Panc1 (cell line): ENCODE measurements at regions not wholly inside any gene's neighbourhood (a gene's known extent, or its start where the extent isn't known, plus 50 kb on each side); places are given as distances from the start of the nearest gene placed in this dataset.

Experiments used
- ATAC-seq: fragments of 200-7000 bp; cut with Tn5 transposase; 2 replicates; pipeline ENCODE4 v1.9.1; 2020; ENCODE audit warnings: mild to moderate bottlenecking, moderate library complexity
- BruUV-seq: library from RNA; stranded (reverse); fragments of 400-500 nt; replicated peaks from 2 replicates; lab custom pipeline; 2021; lab: Mats Ljungman, UMichigan
- CTCF ChIA-PET: fragments of 300-600 bp; sonication (Branson Sonifier 250); formaldehyde crosslinking; loops from one replicate; lab custom pipeline; 2022; ENCODE audit warnings: antibody characterized with exemption; lab: Charles Lee
- POLR2A ChIA-PET: fragments of 300-600 bp; sonication (Branson Sonifier 250); formaldehyde crosslinking; loops from one replicate; lab custom pipeline; 2022; ENCODE audit warnings: antibody characterized with exemption; lab: Charles Lee
- DNase-seq: peaks from one replicate; pipeline ENCODE4 v3.0.0-alpha.2; 2010; ENCODE audit warnings: low read depth, low spot score
- H3K27ac ChIP-seq: 2 replicates; pipeline ENCODE4 v1.5.1; 2011; ENCODE audit warnings: mild to moderate bottlenecking, low read length, inconsistent platforms
- H3K27me3 ChIP-seq: fragments of 200-500 bp; sonication (Bioruptor generic); 2 replicates; pipeline ENCODE4 v1.6.0; 2014; ENCODE audit warnings: low read length, inconsistent platforms; ENCODE audit not compliant: control insufficient read depth, insufficient read depth
- H3K36me3 ChIP-seq: fragments of 200-500 bp; sonication (Bioruptor generic); 2 replicates; pipeline ENCODE4 v1.5.1; 2014; ENCODE audit warnings: inconsistent platforms, mild to moderate bottlenecking, low read length, moderate library complexity; ENCODE audit not compliant: control insufficient read depth, insufficient read depth
- H3K4me1 ChIP-seq: 2 replicates; pipeline ENCODE4 v1.5.1; 2011; ENCODE audit warnings: inconsistent platforms, mild to moderate bottlenecking, low read length, moderate library complexity; ENCODE audit not compliant: control insufficient read depth, insufficient read depth
- H3K4me3 ChIP-seq, 2 experiments: 2 replicates each; pipeline ENCODE4 v1.5.1; 2011 to 2012; ENCODE audit warnings: low read depth in 2 of 2, low read length in 2 of 2, mild to moderate bottlenecking in 2 of 2, inconsistent platforms in 1 of 2, moderate library complexity in 1 of 2
- H3K9me3 ChIP-seq: fragments of 200-500 bp; sonication (Bioruptor generic); 2 replicates; pipeline ENCODE4 v1.5.1; 2014; ENCODE audit warnings: low read depth, mild to moderate bottlenecking, inconsistent platforms, low read length, moderate library complexity; ENCODE audit not compliant: control insufficient read depth, insufficient read depth
- CTCF ChIP-seq: fragments of 450-650 bp; IDR thresholded peaks from 2 replicates; pipeline ENCODE4 v1.5.1; 2017; ENCODE audit warnings: mild to moderate bottlenecking
- POLR2AphosphoS5 ChIP-seq: IDR thresholded peaks from 2 replicates; pipeline ENCODE4 v1.6.1; 2012; ENCODE audit warnings: mild to moderate bottlenecking, low read depth, low read length, moderate library complexity
- REST ChIP-seq, 2 experiments: IDR thresholded peaks; 2 replicates each; pipeline ENCODE4 v1.6.1; 2011 to 2012; ENCODE audit warnings: low read depth in 2 of 2, control low read depth in 1 of 2, low read length in 1 of 2, mild to moderate bottlenecking in 1 of 2, moderate library complexity in 1 of 2; ENCODE audit not compliant: insufficient read depth in 1 of 2
- SIN3A ChIP-seq: IDR thresholded peaks from 2 replicates; pipeline ENCODE4 v1.6.1; 2012; ENCODE audit warnings: low read depth, mild to moderate bottlenecking, low read length, moderate library complexity, borderline replicate concordance; ENCODE audit not compliant: insufficient read depth
- TCF7L2 ChIP-seq: IDR thresholded peaks from 2 replicates; pipeline ENCODE4 v1.6.1; 2011; ENCODE audit warnings: mild to moderate bottlenecking, low read depth, low read length, inconsistent platforms
- in situ Hi-C: cut with HindIII; loops from 2 replicates; pipeline ENCODE4 v1.10.0; 2016; ENCODE audit warnings: low sequenced_read_pairs, low pct_unique_long_range_greater_than_20kb
- intact Hi-C: fragments of 100-400 bp; cut with micrococcal nuclease; formaldehyde crosslinking; loops from one replicate; pipeline ENCODE4 v1.10.0; 2022; ENCODE audit not compliant: unreplicated experiment

- no peak overlapping the region for H3K27ac ChIP-seq
- H3K27me3 ChIP-seq, result no peaks in the 10 kb centered on the region
- ChIA-PET CTCF (no interaction called here), POLR2A (no interaction called here)
- H3K4me1 ChIP-seq, result no peaks in the 10 kb centered on the region
- in situ Hi-C loops (no loop called here), intact Hi-C loops (no loop called here)
- H3K9me3 ChIP-seq, result no peaks in the 10 kb centered on the region
- no peaks in the 10 kb centered on the region for H3K36me3 ChIP-seq
- no peak overlapping the region for H3K4me3 ChIP-seq
- TF ChIP-seq TCF7L2 (no peak), SIN3A (no peak), CTCF (no peak), REST (IDR thresholded peaks at IDR 0.05; ENCODE audit: insufficient read depth in 1 of 2, low read depth in 2 of 2, low read length in 1 of 2) (no peak), POLR2AphosphoS5 (no peak)
- no peak for ATAC-seq
- BruUV-seq, result no TSS peak
- no peak for DNase-seq
These were observed 1121.2 kb downstream of the NSUN3 start for GRCh38 chr3:95184038-95184437.

- Histone ChIP-seq H3K27me3 (no peaks in the 10 kb centered on the region), H3K4me3 (no peak overlapping the region), H3K36me3 (no peaks in the 10 kb centered on the region), H3K4me1 (no peaks in the 10 kb centered on the region), H3K27ac (no peak overlapping the region), H3K9me3 (no peaks in the 10 kb centered on the region; the same call in 1 of the 2 replicates)
- in situ Hi-C loops (no loop called here), intact Hi-C loops (no loop called here)
- DNase-seq, result no peak
- ATAC-seq, result no peak
- BruUV-seq, result no TSS peak
- no peak for TF ChIP-seq TCF7L2
- no peak for TF ChIP-seq POLR2AphosphoS5
- TF ChIP-seq REST (IDR thresholded peaks at IDR 0.05; ENCODE audit: insufficient read depth in 1 of 2, low read depth in 2 of 2, low read length in 1 of 2), result no peak
- TF ChIP-seq SIN3A, result no peak
- TF ChIP-seq CTCF, result no peak
- ChIA-PET CTCF (no interaction called here), POLR2A (no interaction called here)
These were observed 1126.5 kb downstream of the NSUN3 start for GRCh38 chr3:95189348-95189747.
